ENCODE measurements at regions not wholly inside any gene's neighbourhood (a gene's known extent, or its start where the extent isn't known, plus 50 kb on each side); places are given as distances from the start of the nearest gene placed in this dataset.

DNA sequence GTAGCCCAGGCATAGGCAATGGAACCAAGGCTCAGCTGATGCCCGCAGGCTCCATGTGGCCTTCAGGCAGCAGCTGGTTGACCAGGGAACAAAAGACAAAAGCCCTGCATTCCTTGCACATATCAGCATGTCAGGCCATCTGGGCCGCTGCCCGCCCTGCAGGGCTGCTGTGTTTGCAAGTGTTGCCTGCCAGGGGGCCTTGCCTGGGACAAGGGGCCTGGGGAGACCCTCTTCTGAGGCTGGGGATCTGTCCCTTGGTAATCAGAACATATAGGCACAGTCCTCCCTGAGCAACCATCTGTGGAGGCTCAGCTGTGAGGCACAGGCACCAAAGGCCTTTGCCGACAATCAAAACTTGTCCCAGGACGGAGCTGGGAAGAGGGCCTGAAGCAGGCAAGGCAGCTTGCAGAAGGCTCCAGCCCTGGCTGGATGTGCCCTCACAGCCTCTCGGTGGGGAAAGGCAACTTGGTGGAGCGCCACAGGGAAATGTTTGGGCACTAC lies 138.2 kb downstream of the TPRA1 start:
- peak in 1 of 5 donors; percentile 21 for DNase-seq
- no peaks in the 10 kb centered on the region for H3K9me3 ChIP-seq
- WGBS, 3 donors, result 76 to 81% (median 81%) methylated on average over 7 of the region's 7 CpGs

GRCh38 chr3:127451321-127451720 lies 139.2 kb downstream of the TPRA1 start:
- H3K4me3 ChIP-seq, result no peak overlapping the region
- no peaks in the 10 kb centered on the region for H3K27me3 ChIP-seq
- no peak overlapping the region for H3K27ac ChIP-seq
- H3K9me3 ChIP-seq, result no peaks in the 10 kb centered on the region
- intact Hi-C loops (cut with DNase I), result loop anchor here (5.0 to 10.0 kb wide), 8 partner anchors 467 to 937 kb away; partner anchors contain the start of genes PLXNA1 (in 2 of the 4), CHST13 (in 1 of the 4) and UROC1 (in 1 of the 4)
- 83 to 85% (median 83%) methylated on average over 4 of the region's 4 CpGs for WGBS, 3 donors
- peaks cover 3% of the 10 kb centered on the region for H3K4me1 ChIP-seq (ENCODE audit: insufficient read depth)
- no peaks in the 10 kb centered on the region for H3K36me3 ChIP-seq
- DNase-seq, result peak in 1 of 5 donors; percentile 11
- TF ChIP-seq POLR2A (IDR thresholded peaks at IDR 0.05) (no peak), EP300 (IDR thresholded peaks at IDR 0.05) (no peak)
- TF ChIP-seq, protein P1, sequence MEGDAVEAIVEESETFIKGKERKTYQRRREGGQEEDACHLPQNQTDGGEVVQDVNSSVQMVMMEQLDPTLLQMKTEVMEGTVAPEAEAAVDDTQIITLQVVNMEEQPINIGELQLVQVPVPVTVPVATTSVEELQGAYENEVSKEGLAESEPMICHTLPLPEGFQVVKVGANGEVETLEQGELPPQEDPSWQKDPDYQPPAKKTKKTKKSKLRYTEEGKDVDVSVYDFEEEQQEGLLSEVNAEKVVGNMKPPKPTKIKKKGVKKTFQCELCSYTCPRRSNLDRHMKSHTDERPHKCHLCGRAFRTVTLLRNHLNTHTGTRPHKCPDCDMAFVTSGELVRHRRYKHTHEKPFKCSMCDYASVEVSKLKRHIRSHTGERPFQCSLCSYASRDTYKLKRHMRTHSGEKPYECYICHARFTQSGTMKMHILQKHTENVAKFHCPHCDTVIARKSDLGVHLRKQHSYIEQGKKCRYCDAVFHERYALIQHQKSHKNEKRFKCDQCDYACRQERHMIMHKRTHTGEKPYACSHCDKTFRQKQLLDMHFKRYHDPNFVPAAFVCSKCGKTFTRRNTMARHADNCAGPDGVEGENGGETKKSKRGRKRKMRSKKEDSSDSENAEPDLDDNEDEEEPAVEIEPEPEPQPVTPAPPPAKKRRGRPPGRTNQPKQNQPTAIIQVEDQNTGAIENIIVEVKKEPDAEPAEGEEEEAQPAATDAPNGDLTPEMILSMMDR (IDR thresholded peaks at IDR 0.05), result no peak

More for the DNA sequence above, 138.2 kb downstream of the TPRA1 start:
- no peak overlapping the region for H3K4me3 ChIP-seq
- intact Hi-C loops (cut with DNase I), result loop anchor here (5.0 to 10.0 kb wide), 8 partner anchors 468 to 938 kb away; partner anchors contain the start of genes PLXNA1 (in 2 of the 4), CHST13 (in 1 of the 4) and UROC1 (in 1 of the 4)
- TF ChIP-seq EP300 (IDR thresholded peaks at IDR 0.05) (no peak), POLR2A (IDR thresholded peaks at IDR 0.05) (no peak)
- TF ChIP-seq, protein P1 (IDR thresholded peaks at IDR 0.05), result no peak
- H3K27me3 ChIP-seq, result no peaks in the 10 kb centered on the region
- H3K36me3 ChIP-seq, result no peaks in the 10 kb centered on the region
- no peak overlapping the region for H3K27ac ChIP-seq
- H3K4me1 ChIP-seq (ENCODE audit: insufficient read depth), result peaks cover 11% of the 10 kb centered on the region

- TF ChIP-seq, protein P1 (IDR thresholded peaks at IDR 0.05), result no peak
- TF ChIP-seq POLR2A (IDR thresholded peaks at IDR 0.05), result no peak
- TF ChIP-seq EP300 (IDR thresholded peaks at IDR 0.05), result no peak
- peak in 1 of 5 donors; percentile 20 for DNase-seq
- Histone ChIP-seq H3K27ac (no peak overlapping the region), H3K27me3 (no peaks in the 10 kb centered on the region), H3K4me3 (no peak overlapping the region), H3K9me3 (no peaks in the 10 kb centered on the region), H3K36me3 (no peaks in the 10 kb centered on the region), H3K4me1 (ENCODE audit: insufficient read depth) (peaks cover 2% of the 10 kb centered on the region)
- intact Hi-C loops (cut with DNase I), result loop anchor here (5.0 to 10.0 kb wide), 8 partner anchors 466 to 936 kb away; partner anchors contain the start of genes PLXNA1 (in 2 of the 4), CHST13 (in 1 of the 4) and UROC1 (in 1 of the 4)
- WGBS, 3 donors, result 65 to 68% (median 68%) methylated on average over 8 of the region's 8 CpGs
Measured at GRCh38 chr3:127450331-127450730, 140.2 kb downstream of the TPRA1 start.

DNA sequence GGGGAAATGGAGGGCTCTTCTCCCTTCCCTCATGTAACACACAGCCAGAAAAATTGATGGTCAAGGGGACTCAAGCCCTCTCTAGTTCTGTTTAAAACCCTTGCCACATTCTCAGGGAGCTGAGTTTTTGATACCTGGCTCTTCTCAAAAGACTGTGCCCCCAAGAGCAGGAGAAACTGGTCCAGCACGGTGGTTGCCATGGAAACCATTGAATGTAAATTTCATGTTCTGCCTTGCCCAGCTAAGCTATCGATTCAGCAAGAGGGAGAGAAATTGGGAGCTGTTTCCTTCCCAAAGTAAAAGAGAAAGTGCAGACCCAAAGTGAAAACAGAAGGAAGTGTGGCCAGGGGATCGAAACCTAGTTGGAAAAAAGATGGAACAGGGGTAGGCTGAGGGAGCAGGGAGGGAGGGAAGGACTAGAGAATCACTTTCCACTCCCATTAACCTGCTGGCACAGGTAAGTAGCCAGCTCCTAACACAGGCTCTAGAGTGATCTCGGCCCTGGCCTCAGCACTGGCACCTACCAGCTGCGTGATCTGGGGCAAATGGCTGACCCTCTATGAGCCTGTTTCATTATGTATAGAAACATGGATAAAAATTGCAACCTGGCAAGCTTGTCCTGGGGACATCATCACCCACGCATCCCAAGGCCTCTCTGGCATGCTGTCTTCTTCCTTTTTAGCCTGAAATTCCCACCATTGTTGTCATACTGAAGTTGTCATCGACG lies 140.9 kb downstream of the TPRA1 start:
- TF ChIP-seq EP300 (IDR thresholded peaks at IDR 0.05) (no peak), POLR2A (IDR thresholded peaks at IDR 0.05) (no peak)
- TF ChIP-seq, protein P1 (IDR thresholded peaks at IDR 0.05), result no peak
- Histone ChIP-seq H3K27ac (no peak overlapping the region), H3K36me3 (no peaks in the 10 kb centered on the region), H3K4me1 (ENCODE audit: insufficient read depth) (no peaks in the 10 kb centered on the region), H3K4me3 (no peak overlapping the region), H3K27me3 (no peaks in the 10 kb centered on the region), H3K9me3 (no peaks in the 10 kb centered on the region)
- 61 to 69% (median 65%) methylated on average over 8 of the region's 8 CpGs for WGBS, 3 donors
- intact Hi-C loops (cut with DNase I), result loop anchor here (5.0 to 10.0 kb wide), 8 partner anchors 465 to 935 kb away; partner anchors contain the start of genes PLXNA1 (in 2 of the 4), CHST13 (in 1 of the 4) and UROC1 (in 1 of the 4)
- DNase-seq, result peak in 2 of 5 donors; percentile 1 to 8

All from ovary (tissue), 7 donors.